Heart left ventricle (tissue), 16 donors: ENCODE measurements at regions not wholly inside any gene's neighbourhood (a gene's known extent, or its start where the extent isn't known, plus 50 kb on each side); places are given as distances from the start of the nearest gene placed in this dataset.

ENCODE experiments used
- ATAC-seq, 4 donors: fragments of 200-7000 bp; cut with Tn5 transposase; one replicate each; pipeline ENCODE4 v1.9.1; 2020 to 2022; ENCODE audit warnings: moderate library complexity in 4 of 4, mild to moderate bottlenecking in 3 of 4, moderate number of reproducible peaks in 1 of 4
- DNase-seq, 5 donors: peaks; one replicate each; pipeline ENCODE4 v3.0.0-alpha.2; 2020
- H3K27ac ChIP-seq, 12 donors: fragments of 200-600 bp; sonication (generic) in 4 of 12; one replicate each; pipeline versions ENCODE4 v1.5.0 to v1.8.0; 2016 to 2022; ENCODE audit warnings: mild to moderate bottlenecking in 2 of 12
- H3K27me3 ChIP-seq, 9 donors: fragments of 200-600 bp; sonication (generic) in 2 of 9; one replicate each; pipeline versions ENCODE4 v1.5.1 to v1.8.0; 2016 to 2022; ENCODE audit warnings: mild to moderate bottlenecking in 3 of 9
- H3K36me3 ChIP-seq, 9 donors: fragments of 200-600 bp; sonication (generic) in 2 of 9; one replicate each; pipeline versions ENCODE4 v1.5.0 to v1.8.0; 2018 to 2022; ENCODE audit warnings: mild to moderate bottlenecking in 2 of 9
- H3K4me1 ChIP-seq, 12 donors: fragments of 200-600 bp; sonication (generic) in 4 of 12; one replicate each; pipeline versions ENCODE4 v1.5.0 to v1.8.0; 2016 to 2022; ENCODE audit warnings: mild to moderate bottlenecking in 3 of 12
- H3K4me3 ChIP-seq, 12 donors: fragments of 200-600 bp; sonication (generic) in 4 of 12; one replicate each; pipeline versions ENCODE4 v1.5.0 to v1.8.0; 2017 to 2022; ENCODE audit warnings: mild to moderate bottlenecking in 9 of 12, moderate library complexity in 4 of 12
- H3K9me3 ChIP-seq, 12 donors: fragments of 200-600 bp; sonication (generic) in 4 of 12; one replicate each; pipeline versions ENCODE4 v1.5.0 to v1.8.0; 2016 to 2022; ENCODE audit warnings: mild to moderate bottlenecking in 1 of 12
- POLR2A ChIP-seq, 2 donors: fragments of 450-650 bp; IDR thresholded peaks; one replicate each; pipeline ENCODE4 v1.6.1; 2017; ENCODE audit warnings: antibody characterized with exemption in 2 of 2, mild to moderate bottlenecking in 2 of 2, moderate library complexity in 2 of 2
- WGBS, 4 donors: extraction: QIAGEN DNeasy Blood & Tissue Kit in 2 of 4; methylation state at CpG; one replicate each; pipeline versions ENCODE4 v1.1.5 to v1.1.7; 2013 to 2018; 5-methylcytosine and 5-hydroxymethylcytosine counted together
- intact Hi-C, 10 donors: fragments of 100-400 bp; cut with DNase I; formaldehyde crosslinking; loops; one replicate each; pipeline versions ENCODE4 v1.11.1 to v1.14.2; 2022
- TF ChIP-seq, protein P1 (sequence below), 12 donors: fragments of 200-600 bp; sonication (generic) in 4 of 12; IDR thresholded peaks; one replicate each; pipeline versions ENCODE4 v1.5.0 to v1.8.0; 2018 to 2022; ENCODE audit warnings: antibody characterized with exemption in 12 of 12, mild to moderate bottlenecking in 5 of 12
- donor health status: ischemic (EF 13 %, LVEDD 7.1; RV severe dilation, severe dysfunction).
- donor health status: healthy with polysubstance abuse.
- donor health status: DM: no; HTN: yes; CAD: no.
- donor health status: DM: no; HTN: no; CAD: no.
- donor health status: ischemic (EF 25% LVEDD 6.9; RV normal size, moderate dysfunction).
- donor health status: ischemic (EF 25% LVEDD 5.7; RV mildly dilated, moderate dysfunction).
- donor health status: healthy.
- donor health status: DM: yes; HTN: yes; CAD: no.
- donor health status: ischemic (EF 35%, LVEDD 5.7; RV mildly dilated, moderate dysfunction).
- donor health status: nonischemic (EF 11% LVEDD 7.7; RV severe dilation, severe dysfunction).
- donor health status: DM: yes; HTN: yes; CAD: no.
- donor health status: PGD.
- donor health status: ischemic (EF 29% LVEDD 5.4; RV normal size, mild dysfunction).
- donor health status: nonischemic (EF 23%, LVEDD 6.1; RV moderate dilation, normal function).

GRCh38 chr2:147197754-147198483 lies 646.9 kb upstream of the ACVR2A start:
- Histone ChIP-seq H3K4me3 (no peak overlapping the region), H3K27me3 (no peaks in the 10 kb centered on the region), H3K4me1 (no peaks in the 10 kb centered on the region), H3K27ac (no peak overlapping the region), H3K9me3 (no peaks in the 10 kb centered on the region), H3K36me3 (no peaks in the 10 kb centered on the region)
- no peak for DNase-seq
- ATAC-seq = no peak
- WGBS, 4 donors = 82 to 89% (median 86%) methylated on average over 8 of the region's 8 CpGs
- TF ChIP-seq, protein P1, sequence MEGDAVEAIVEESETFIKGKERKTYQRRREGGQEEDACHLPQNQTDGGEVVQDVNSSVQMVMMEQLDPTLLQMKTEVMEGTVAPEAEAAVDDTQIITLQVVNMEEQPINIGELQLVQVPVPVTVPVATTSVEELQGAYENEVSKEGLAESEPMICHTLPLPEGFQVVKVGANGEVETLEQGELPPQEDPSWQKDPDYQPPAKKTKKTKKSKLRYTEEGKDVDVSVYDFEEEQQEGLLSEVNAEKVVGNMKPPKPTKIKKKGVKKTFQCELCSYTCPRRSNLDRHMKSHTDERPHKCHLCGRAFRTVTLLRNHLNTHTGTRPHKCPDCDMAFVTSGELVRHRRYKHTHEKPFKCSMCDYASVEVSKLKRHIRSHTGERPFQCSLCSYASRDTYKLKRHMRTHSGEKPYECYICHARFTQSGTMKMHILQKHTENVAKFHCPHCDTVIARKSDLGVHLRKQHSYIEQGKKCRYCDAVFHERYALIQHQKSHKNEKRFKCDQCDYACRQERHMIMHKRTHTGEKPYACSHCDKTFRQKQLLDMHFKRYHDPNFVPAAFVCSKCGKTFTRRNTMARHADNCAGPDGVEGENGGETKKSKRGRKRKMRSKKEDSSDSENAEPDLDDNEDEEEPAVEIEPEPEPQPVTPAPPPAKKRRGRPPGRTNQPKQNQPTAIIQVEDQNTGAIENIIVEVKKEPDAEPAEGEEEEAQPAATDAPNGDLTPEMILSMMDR (IDR thresholded peaks at IDR 0.05) = no peak
- no peak for TF ChIP-seq POLR2A (IDR thresholded peaks at IDR 0.05)
- intact Hi-C loops = no loop called here

GRCh38 chr2:147182260-147182659 lies 662.6 kb upstream of the ACVR2A start:
- TF ChIP-seq POLR2A (IDR thresholded peaks at IDR 0.05) = no peak
- TF ChIP-seq, protein P1 (IDR thresholded peaks at IDR 0.05) = no peak
- H3K27ac ChIP-seq = no peak overlapping the region
- H3K9me3 ChIP-seq = peaks cover 0 to 31% (median 0%) of the 10 kb centered on the region in 12 donors
- DNase-seq = no peak
- H3K4me1 ChIP-seq = no peaks in the 10 kb centered on the region
- WGBS, 4 donors = 65 to 77% (median 72%) methylated on average over 4 of the region's 4 CpGs
- no peaks in the 10 kb centered on the region for H3K36me3 ChIP-seq
- intact Hi-C loops = no loop called here
- H3K27me3 ChIP-seq = no peaks in the 10 kb centered on the region
- H3K4me3 ChIP-seq = no peak overlapping the region
- ATAC-seq = no peak

- no peaks in the 10 kb centered on the region for H3K4me1 ChIP-seq
- intact Hi-C loops = no loop called here
- TF ChIP-seq, protein P1 (IDR thresholded peaks at IDR 0.05) = no peak
- TF ChIP-seq POLR2A (IDR thresholded peaks at IDR 0.05) = no peak
- H3K27me3 ChIP-seq = no peaks in the 10 kb centered on the region
- ATAC-seq (no peak), DNase-seq (no peak)
- WGBS, 4 donors = 72 to 82% (median 78%) methylated on average over 2 of the region's 2 CpGs
- H3K27ac ChIP-seq = no peak overlapping the region
- H3K4me3 ChIP-seq = no peak overlapping the region
- H3K9me3 ChIP-seq = peaks cover 0 to 31% (median 0%) of the 10 kb centered on the region in 12 donors
- no peaks in the 10 kb centered on the region for H3K36me3 ChIP-seq
These were observed 663.3 kb upstream of the ACVR2A start for GRCh38 chr2:147181351-147182029.

GRCh38 chr2:147177071-147177857 lies 667.6 kb upstream of the ACVR2A start:
- H3K4me3 ChIP-seq = no peak overlapping the region
- H3K27ac ChIP-seq = no peak overlapping the region
- no peaks in the 10 kb centered on the region for H3K36me3 ChIP-seq
- ATAC-seq (no peak), DNase-seq (no peak)
- H3K27me3 ChIP-seq = no peaks in the 10 kb centered on the region
- WGBS, 4 donors = 46 to 55% (median 51%) methylated on average over 1 of the region's 1 CpG
- no peaks in the 10 kb centered on the region for H3K4me1 ChIP-seq
- TF ChIP-seq, protein P1 (IDR thresholded peaks at IDR 0.05) = no peak
- H3K9me3 ChIP-seq = peaks cover 0 to 22% (median 0%) of the 10 kb centered on the region in 12 donors
- intact Hi-C loops = no loop called here
